ENCODE measurements at regions not wholly inside any gene's neighbourhood (a gene's known extent, or its start where the extent isn't known, plus 50 kb on each side); places are given as distances from the start of the nearest gene placed in this dataset.

DNA sequence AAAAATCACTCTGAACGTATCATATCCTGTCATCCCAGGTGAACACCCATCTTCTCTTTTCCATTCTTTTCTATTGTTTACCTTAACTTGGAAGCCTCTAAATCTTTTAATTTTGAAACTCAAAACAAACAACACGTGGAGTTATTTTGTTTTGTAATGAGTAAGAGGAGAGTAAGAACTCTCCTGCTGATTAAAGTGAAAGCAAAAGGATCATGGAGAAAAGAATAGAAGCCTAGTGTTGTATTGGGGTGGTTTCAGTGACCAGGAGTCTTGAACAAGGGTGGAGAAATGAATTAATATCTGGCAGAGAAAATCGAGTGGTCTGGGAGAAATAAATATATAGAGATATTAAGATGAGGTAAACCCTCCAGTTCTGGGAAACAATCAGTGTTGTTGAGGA, 237.4 kb upstream of the UGT8 start:
- DNase-seq (ENCODE audit: low read depth in 2 of 2): no peak

DNA sequence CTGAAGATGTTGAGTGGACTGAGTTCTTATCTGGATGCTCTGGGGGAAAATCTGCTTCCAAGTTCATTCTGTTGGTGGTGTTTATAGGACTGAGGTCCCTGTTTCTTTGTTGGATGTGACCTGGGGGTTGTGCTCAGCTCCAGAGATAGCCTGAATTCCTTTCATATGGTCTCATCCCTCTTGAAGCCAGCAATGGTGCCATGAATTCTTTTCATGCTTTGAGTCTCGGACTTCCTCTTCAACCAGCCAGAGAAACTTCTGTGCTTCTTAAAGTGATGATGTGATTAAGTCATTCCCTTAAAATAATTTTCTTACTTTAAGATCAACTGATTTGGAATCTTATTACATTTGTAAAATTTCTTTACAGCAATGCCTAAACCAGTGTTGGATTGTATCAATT, 233.8 kb upstream of the UGT8 start:
- no peak for DNase-seq (ENCODE audit: low read depth in 2 of 2)

- DNase-seq (ENCODE audit: low read depth in 2 of 2): no peak
These were observed 233.0 kb upstream of the UGT8 start for GRCh38 chr4:114365591-114365990.

GRCh38 chr4:114366368-114366767, 232.2 kb upstream of the UGT8 start:
- no peak for DNase-seq (ENCODE audit: low read depth in 2 of 2)

GRCh38 chr4:114368751-114369150, 229.9 kb upstream of the UGT8 start:
- no peak for DNase-seq (ENCODE audit: low read depth in 2 of 2)

DNA sequence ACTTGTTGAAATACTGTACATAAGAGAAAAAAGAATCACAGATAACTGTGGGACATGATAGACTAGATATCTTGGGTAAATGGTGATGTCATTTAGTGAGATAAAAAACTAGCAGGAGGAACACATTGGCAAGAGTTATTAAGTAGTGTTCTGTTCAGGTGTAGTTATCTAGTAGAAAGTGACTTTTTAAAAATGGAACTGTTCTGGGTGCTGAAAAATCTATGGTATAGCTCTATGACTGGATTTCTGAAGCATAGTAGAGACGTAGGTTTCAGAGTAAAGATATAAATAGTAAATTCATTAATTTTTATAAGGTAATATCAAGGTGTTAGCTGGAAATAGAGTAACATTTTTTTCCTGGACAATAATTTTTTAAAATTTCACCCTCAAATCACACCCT, 225.1 kb upstream of the UGT8 start:
- no peak for DNase-seq (ENCODE audit: low read depth in 2 of 2)

DNA sequence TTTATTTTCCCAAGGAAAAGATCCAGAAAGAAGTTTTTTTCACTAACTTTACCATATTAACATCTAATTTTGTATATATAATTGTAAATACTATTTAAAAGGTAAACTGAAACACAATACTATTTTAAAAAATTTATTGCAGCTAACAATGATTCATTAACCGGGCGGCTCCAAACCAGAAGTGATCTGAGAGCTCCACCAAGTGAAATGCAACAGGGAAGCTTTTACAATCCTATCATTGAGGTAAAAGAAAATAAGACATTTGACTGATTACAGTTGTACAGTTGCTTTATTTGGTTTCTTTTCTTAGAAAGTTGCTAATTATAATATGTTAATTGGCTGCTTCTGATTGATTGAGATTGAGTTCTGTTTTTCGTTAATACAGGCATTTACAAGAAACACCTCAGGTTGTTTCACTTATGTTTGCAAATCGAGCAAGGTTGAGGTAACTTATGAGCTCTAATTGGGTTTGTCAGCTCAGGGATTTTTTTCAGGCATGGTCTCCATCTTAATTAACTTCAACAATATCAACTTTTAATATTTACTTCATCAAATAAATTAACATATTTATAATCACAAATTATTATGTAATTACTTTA, 220.2 kb upstream of the UGT8 start:
- DNase-seq (ENCODE audit: low read depth in 2 of 2): no peak

- DNase-seq (ENCODE audit: low read depth in 2 of 2): no peak
These were observed 215.5 kb upstream of the UGT8 start for GRCh38 chr4:114383067-114383466.

DNA sequence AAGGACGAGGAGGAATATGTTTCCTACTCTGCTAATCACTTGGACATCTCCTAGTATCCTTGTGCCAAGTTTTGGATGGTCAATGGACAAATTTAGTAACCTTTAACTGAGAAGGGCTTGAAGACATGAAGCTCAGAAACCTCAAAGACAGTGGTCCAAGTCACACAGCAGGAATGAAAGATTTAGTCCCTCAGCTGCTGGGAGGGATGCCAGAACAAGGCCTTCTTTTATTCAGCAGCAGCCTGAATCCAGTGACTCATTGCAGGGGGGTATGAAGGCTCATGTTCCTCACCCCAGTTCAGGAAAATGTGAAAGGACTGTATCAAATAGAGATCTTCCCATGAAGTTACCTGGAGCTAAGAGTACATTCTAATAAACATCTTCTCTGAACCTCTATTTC, 214.9 kb upstream of the UGT8 start:
- DNase-seq (ENCODE audit: low read depth in 2 of 2): no peak

DNA sequence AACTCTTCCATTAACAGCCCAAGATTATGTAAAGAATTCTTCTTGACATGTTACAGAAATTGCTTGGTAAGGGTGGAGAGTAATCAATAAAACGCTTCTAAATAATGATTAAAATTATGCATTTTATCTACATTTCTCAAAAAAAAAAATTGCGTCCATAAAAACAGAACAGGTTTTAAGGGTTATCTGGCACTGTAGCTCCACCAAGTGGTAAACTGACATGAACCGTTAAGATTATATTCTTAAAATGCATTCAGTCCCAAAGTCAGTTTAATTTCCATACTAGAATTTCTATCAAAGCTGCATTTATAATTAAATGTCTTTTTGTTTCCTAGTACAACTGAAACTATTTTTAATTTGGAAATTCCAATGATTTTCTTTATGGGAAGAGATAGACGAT, 214.0 kb upstream of the UGT8 start:
- no peak for DNase-seq (ENCODE audit: low read depth in 2 of 2)

GRCh38 chr4:114385195-114385985, 213.2 kb upstream of the UGT8 start:
- DNase-seq (ENCODE audit: low read depth in 2 of 2): no peak

GRCh38 chr4:114386637-114387233, 211.9 kb upstream of the UGT8 start:
- DNase-seq (ENCODE audit: low read depth in 2 of 2): no peak

DNA sequence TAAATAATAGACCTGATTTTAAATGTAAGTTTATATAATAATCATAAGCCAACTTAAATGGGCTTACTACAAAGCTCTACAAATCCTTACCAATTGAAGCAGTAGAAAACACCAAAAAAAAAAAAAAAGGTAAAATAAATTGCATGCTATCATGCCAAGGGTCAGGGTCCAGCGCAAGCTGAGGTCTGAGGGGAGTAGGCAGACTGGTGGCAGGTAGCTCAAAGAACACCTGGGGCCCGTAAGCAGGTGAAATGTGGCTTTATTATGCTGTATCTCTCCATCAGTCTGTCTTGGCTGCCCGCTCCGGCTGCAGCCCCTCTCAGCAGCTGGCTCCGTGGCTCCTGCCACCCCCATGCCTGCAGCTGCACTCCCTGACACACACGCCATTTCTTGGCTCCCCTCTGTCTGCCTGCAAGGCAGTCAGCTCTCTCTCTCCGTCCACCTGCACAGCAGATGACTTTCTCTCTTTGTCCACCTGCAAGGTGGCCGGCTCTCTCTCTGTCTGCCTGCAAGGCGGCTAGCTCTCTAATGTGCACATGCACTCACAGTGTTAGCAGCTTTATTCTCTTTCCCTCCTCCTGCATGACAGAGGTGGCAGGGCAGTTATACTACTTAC, 209.4 kb upstream of the UGT8 start:
- no peak for DNase-seq (ENCODE audit: low read depth in 2 of 2)

DNA sequence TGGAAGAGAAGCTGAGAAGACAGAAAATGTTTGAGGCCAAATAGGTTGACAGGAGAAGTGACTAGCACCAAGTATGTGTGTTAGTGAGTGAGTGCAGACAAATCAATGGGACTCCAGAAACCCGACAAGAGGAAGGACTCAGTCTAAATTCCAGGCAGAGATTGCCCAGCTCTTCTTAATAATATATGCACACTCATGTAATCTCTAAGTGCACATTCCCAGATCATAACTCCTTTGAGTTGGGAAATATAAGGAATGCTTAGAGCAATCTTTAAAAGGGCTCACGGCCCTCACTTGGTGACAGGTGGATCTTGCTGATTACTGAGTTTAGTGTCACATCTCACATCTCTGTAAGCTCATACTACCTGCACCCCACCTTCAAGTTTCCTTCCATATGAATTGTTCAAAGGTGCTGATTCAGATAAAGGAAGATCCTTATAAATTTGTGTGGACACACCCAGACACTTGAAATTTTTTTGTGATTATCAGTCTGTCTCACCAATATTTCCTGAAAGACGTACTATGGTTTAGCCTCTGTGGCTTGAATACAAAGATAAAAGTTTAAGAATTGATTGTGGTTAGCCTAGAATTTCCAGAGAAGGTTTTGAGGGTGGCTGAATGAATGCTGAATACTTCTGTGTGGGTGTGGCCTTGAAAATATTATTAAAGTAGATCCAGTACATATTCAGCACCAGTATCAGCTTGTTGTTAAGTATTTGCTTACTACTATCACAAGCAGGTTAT, 205.1 kb upstream of the UGT8 start:
- DNase-seq (ENCODE audit: low read depth in 2 of 2): no peak

DNA sequence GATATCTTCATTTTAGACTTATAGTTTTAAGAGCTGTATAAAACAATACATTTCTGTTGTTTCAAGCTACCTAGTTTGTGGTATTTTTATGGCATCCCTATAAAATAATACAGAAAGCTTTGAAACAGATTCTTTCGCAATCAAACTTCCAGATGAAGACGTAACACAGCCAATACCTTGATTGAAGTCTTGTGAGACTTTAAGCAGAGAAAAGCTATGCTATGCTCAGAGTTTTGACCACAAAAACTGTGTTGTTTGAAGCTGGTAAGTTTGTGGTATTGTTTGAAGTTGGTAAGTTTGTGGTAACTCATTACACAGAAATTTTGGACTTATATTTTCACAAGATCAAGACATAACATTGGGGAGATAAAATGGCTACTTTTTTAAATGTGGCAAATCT, 201.8 kb upstream of the UGT8 start:
- DNase-seq (ENCODE audit: low read depth in 2 of 2): no peak

DNA sequence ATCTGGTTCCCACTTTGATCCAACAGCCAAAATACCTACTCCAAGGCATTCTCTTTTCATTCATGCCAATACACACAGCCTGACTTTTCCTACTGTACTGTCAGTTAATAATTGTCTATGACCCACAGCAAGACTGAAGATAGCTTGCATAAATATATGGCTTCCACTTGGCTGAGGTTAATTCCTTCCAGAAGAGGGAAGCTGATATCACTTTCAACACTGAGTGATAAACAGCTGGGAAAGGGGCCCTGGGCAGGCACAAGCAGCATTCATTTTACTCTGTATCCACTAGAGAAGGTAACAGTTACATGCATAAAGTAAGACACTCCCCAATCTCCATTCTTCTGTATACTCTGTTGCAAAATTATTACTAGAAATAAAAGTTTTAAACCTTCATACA, 200.2 kb upstream of the UGT8 start:
- no peak for DNase-seq (ENCODE audit: low read depth in 2 of 2)

DNA sequence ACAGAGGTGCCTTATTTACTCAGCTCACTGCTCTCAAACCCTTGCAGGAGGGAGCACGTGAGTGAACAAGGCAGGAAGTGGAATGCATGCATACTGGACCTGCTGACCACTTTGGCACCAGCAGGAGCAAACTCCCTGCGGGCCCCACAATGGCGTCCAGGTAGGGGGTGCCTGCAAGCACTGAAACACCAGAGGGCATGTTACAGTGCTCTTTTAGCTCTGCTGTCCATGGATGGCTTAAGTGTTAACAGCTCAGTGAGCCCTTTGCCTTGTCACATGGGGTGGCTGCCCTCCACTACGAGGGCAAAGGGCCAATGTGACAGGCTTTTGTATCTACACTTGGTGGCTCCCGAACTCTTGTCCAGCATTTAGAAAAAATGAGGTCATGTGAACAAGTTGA, 199.5 kb upstream of the UGT8 start:
- DNase-seq (ENCODE audit: low read depth in 2 of 2): no peak

DNA sequence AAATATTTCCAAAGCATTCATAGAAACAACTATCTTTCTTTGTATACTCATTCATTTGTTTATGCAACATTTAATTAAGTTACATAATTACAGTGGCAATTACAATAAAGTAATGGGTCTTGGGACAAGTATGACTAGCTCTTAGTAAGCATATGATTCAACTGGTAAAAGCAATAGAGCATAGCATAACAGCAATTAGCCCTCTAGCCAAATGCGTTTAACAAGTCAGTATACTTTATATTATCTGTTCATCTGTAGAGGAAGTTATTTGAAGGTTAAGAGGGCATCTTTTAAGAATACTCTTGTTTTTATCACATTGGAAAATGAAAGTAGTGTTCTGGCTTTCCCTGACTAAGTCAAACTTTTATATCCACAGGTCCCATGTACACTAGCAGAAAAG, 198.1 kb upstream of the UGT8 start:
- no peak for DNase-seq (ENCODE audit: low read depth in 2 of 2)

- DNase-seq (ENCODE audit: low read depth in 2 of 2): no peak
These were observed 197.1 kb upstream of the UGT8 start for GRCh38 chr4:114401483-114401882.

DNA sequence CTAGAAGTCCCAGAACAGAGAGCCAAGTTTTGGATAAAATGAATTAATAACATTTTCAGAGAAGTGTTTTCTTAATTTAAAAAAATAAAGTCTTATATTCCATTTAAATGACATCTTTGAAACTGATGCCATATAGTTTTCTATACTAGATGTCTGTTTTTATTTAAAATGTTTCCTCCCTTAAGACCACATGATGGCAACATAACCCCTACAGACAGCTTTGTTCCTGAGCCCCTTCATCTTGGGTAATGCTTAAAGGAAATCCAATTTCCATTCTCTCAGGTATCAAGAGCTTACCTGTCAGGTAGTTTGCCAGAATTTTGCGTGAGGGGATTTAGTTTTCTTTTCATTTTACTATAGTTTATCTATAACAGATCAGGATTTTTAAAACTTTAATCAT, 181.4 kb upstream of the UGT8 start:
- DNase-seq (ENCODE audit: low read depth in 2 of 2): no peak

GRCh38 chr4:114420069-114420468, 178.5 kb upstream of the UGT8 start:
- DNase-seq (ENCODE audit: low read depth in 2 of 2): no peak

- DNase-seq (ENCODE audit: low read depth in 2 of 2): no peak
These were observed 175.0 kb upstream of the UGT8 start for GRCh38 chr4:114423582-114423981.
